A549 (cell line): ENCODE measurements at regions not wholly inside any gene's neighbourhood (a gene's known extent, or its start where the extent isn't known, plus 50 kb on each side); places are given as distances from the start of the nearest gene placed in this dataset.

Experiments
- ATAC-seq, 2 experiments: fragments of 200-7000 bp in 1 of 2; fragments of >200 bp in 1 of 2; cut with Nextera tagmentation in 1 of 2; cut with Tn5 transposase in 1 of 2; 3 replicates each; pipeline versions ENCODE4 v1.8.0 to v1.9.1; 2018 to 2020; ENCODE audit warnings: mild to moderate bottlenecking in 1 of 2, moderate library complexity in 1 of 2
- CTCF ChIA-PET: fragments of 300-600 bp; sonication (Branson Sonifier 250); formaldehyde crosslinking; extraction: SDS; loops from one replicate; lab custom pipeline; 2021; ENCODE audit warnings: antibody characterized with exemption, inconsistent platforms; lab: Yijun Ruan, JAX
- POLR2A ChIA-PET: fragments of 350-600 bp; formaldehyde crosslinking; extraction: SDS; loops from one replicate; lab custom pipeline; 2021; ENCODE audit warnings: antibody characterized with exemption, inconsistent platforms; lab: Yijun Ruan, JAX
- DNase-seq, 2 experiments: peaks; one replicate each; pipeline versions ENCODE4 v3.0.0 to v3.0.0-alpha.2; 2011 to 2016; ENCODE audit warnings: low read depth in 1 of 2, low spot score in 1 of 2
- FAIRE-seq: peaks from 2 replicates; lab custom pipeline; 2011; peaks lifted over from hg19 to GRCh38; lab: Jason Lieb, UNC
- H3K27ac ChIP-seq, 2 experiments: fragments of >200 bp; sonication (Bioruptor Twin); formaldehyde crosslinking; 3 replicates each; pipeline ENCODE4 v1.5.1; 2016 to 2017
- H3K4me1 ChIP-seq: fragments of >200 bp; sonication (Bioruptor Twin); formaldehyde crosslinking; 3 replicates; pipeline ENCODE4 v1.6.1; 2016
- H3K4me2 ChIP-seq: fragments of >200 bp; sonication (Bioruptor Twin); formaldehyde crosslinking; 3 replicates; pipeline ENCODE4 v1.6.1; 2016
- H3K4me3 ChIP-seq: fragments of >200 bp; sonication (Bioruptor Twin); formaldehyde crosslinking; 3 replicates; pipeline ENCODE4 v1.5.1; 2016
- H3K9me3 ChIP-seq: fragments of >200 bp; sonication (Bioruptor Twin); formaldehyde crosslinking; 3 replicates; pipeline ENCODE4 v1.6.1; 2016
- BHLHE40 ChIP-seq: IDR thresholded peaks from 2 replicates; pipeline ENCODE4 v1.6.1; 2012; ENCODE audit warnings: low read depth, low read length, inconsistent platforms
- CEBPB ChIP-seq, 2 experiments: fragments of >200 bp in 1 of 2; sonication (Bioruptor Twin) in 1 of 2; formaldehyde crosslinking in 1 of 2; IDR thresholded peaks; 2 replicates each; pipeline ENCODE4 v1.6.1; 2012 to 2016
- CHD4 ChIP-seq: fragments of 200-600 bp; sonication (generic); IDR thresholded peaks from 2 replicates; pipeline ENCODE4 v1.6.1; 2016; ENCODE audit warnings: antibody characterized with exemption, mild to moderate bottlenecking, borderline replicate concordance
- EP300 ChIP-seq, 2 experiments: fragments of >200 bp; sonication (Bioruptor Twin); formaldehyde crosslinking; IDR thresholded peaks; 2 replicates in 1 of 2; 3 replicates in 1 of 2; pipeline ENCODE4 v1.6.1; 2016 to 2017
- FOSB ChIP-seq: fragments of 250-450 bp; sonication (Bioruptor Pico); IDR thresholded peaks from 2 replicates; pipeline ENCODE4 v1.5.0; 2020; ENCODE audit warnings: mild to moderate bottlenecking, moderate library complexity
- FOSL2 ChIP-seq, 2 experiments: fragments of 450-650 bp in 1 of 2; fragments of >200 bp in 1 of 2; sonication (Bioruptor Twin) in 1 of 2; formaldehyde crosslinking; IDR thresholded peaks; 2 replicates each; pipeline versions ENCODE4 v1.5.0 to v1.6.1; 2016 to 2020; ENCODE audit warnings: mild to moderate bottlenecking in 1 of 2, moderate library complexity in 1 of 2
- FOXS1 ChIP-seq: fragments of 250-450 bp; sonication (Bioruptor Pico); IDR thresholded peaks from 2 replicates; pipeline ENCODE4 v1.5.0; 2020; ENCODE audit warnings: mild to moderate bottlenecking, moderate library complexity
- KDM1A ChIP-seq: fragments of 200-600 bp; sonication (generic); IDR thresholded peaks from 2 replicates; pipeline ENCODE4 v1.6.1; 2016; ENCODE audit warnings: low read depth, mild to moderate bottlenecking
- KDM5A ChIP-seq: fragments of 200-600 bp; sonication (generic); IDR thresholded peaks from 2 replicates; pipeline ENCODE4 v1.6.1; 2016; ENCODE audit warnings: antibody characterized with exemption, mild to moderate bottlenecking
- MAFK ChIP-seq: fragments of 450-650 bp; IDR thresholded peaks from 2 replicates; pipeline ENCODE4 v1.6.1; 2014; ENCODE audit not compliant: partially characterized antibody
- PHF8 ChIP-seq: fragments of 200-600 bp; sonication (generic); IDR thresholded peaks from 2 replicates; pipeline ENCODE4 v1.6.1; 2016; ENCODE audit warnings: low read depth, mild to moderate bottlenecking, antibody characterized with exemption, moderate library complexity, borderline replicate concordance
- POLR2A ChIP-seq: IDR thresholded peaks from 2 replicates; pipeline ENCODE4 v1.6.1; 2012; ENCODE audit warnings: mild to moderate bottlenecking, low read length
- RAD21 ChIP-seq, 2 experiments: fragments of >200 bp in 1 of 2; sonication (Bioruptor Twin) in 1 of 2; formaldehyde crosslinking in 1 of 2; IDR thresholded peaks in 1 of 2; conservative IDR thresholded peaks in 1 of 2; 2 replicates in 1 of 2; 3 replicates in 1 of 2; pipeline ENCODE4 v1.6.1; 2012 to 2018; ENCODE audit warnings: inconsistent platforms in 1 of 2
- RFX5 ChIP-seq: fragments of 450-650 bp; IDR thresholded peaks from 2 replicates; pipeline ENCODE4 v1.7.1; 2014; ENCODE audit warnings: antibody characterized with exemption, mild to moderate bottlenecking, moderate library complexity
- RNF2 ChIP-seq: fragments of 200-600 bp; sonication (generic); IDR thresholded peaks from 2 replicates; pipeline ENCODE4 v1.6.1; 2016; ENCODE audit warnings: low read depth, mild to moderate bottlenecking, antibody characterized with exemption, moderate library complexity, borderline replicate concordance
- TP53 ChIP-seq: fragments of 250-450 bp; sonication (Bioruptor Pico); IDR thresholded peaks from 2 replicates; pipeline ENCODE4 v1.5.0; 2021; ENCODE audit warnings: mild to moderate bottlenecking, moderate library complexity
- ZFP36 ChIP-seq: fragments of 450-650 bp; IDR thresholded peaks from 2 replicates; pipeline ENCODE4 v1.6.1; 2014; ENCODE audit warnings: borderline replicate concordance; ENCODE audit not compliant: partially characterized antibody
- ZNF302 ChIP-seq: fragments of 250-450 bp; sonication (Bioruptor Pico); IDR thresholded peaks from 2 replicates; pipeline ENCODE4 v1.9.0; 2021; ENCODE audit warnings: inconsistent platforms, mild to moderate bottlenecking, moderate library complexity
- ZSCAN20 ChIP-seq: fragments of 250-450 bp; sonication (Bioruptor Pico); IDR thresholded peaks from 2 replicates; pipeline ENCODE4 v1.8.0; 2022; ENCODE audit warnings: mild to moderate bottlenecking, moderate library complexity
- WGBS: methylation state at CpG from one replicate; pipeline ENCODE4 v1.1.6; 2017; ENCODE audit errors: missing lambda C conversion rate; 5-methylcytosine and 5-hydroxymethylcytosine counted together
- TF ChIP-seq, protein P1 (sequence below): fragments of >200 bp; sonication (Bioruptor Twin); formaldehyde crosslinking; IDR thresholded peaks from 3 replicates; pipeline ENCODE4 v1.5.1; 2016
- TF ChIP-seq, protein P2 (sequence below): IDR thresholded peaks from 2 replicates; pipeline ENCODE4 v1.6.1; 2012
- TF ChIP-seq, protein P3 (sequence below): fragments of 250-450 bp; sonication (Bioruptor Pico); IDR thresholded peaks from 2 replicates; pipeline ENCODE4 v1.5.0; 2020; ENCODE audit warnings: low read depth, mild to moderate bottlenecking, moderate library complexity
- TF ChIP-seq, protein P4 (sequence below): fragments of 250-450 bp; sonication (Bioruptor Pico); IDR thresholded peaks from 2 replicates; pipeline ENCODE4 v1.5.0; 2021; ENCODE audit warnings: mild to moderate bottlenecking, moderate library complexity, borderline replicate concordance
- TF ChIP-seq, protein P5 (sequence below): fragments of 450-650 bp; IDR thresholded peaks from 2 replicates; pipeline ENCODE4 v1.6.1; 2014; ENCODE audit warnings: antibody characterized with exemption
- TF ChIP-seq, protein P6 (sequence below): fragments of >200 bp; sonication (Bioruptor Twin); formaldehyde crosslinking; IDR thresholded peaks from 2 replicates; pipeline ENCODE4 v1.6.1; 2016
- TF ChIP-seq, protein P7 (sequence below): IDR thresholded peaks from 2 replicates; pipeline ENCODE4 v1.6.1; 2012
- TF ChIP-seq, protein P8 (sequence below): fragments of 150-350 bp; IDR thresholded peaks from 2 replicates; pipeline ENCODE4 v1.6.1; 2014; ENCODE audit warnings: low read depth, mild to moderate bottlenecking, low read length

DNA sequence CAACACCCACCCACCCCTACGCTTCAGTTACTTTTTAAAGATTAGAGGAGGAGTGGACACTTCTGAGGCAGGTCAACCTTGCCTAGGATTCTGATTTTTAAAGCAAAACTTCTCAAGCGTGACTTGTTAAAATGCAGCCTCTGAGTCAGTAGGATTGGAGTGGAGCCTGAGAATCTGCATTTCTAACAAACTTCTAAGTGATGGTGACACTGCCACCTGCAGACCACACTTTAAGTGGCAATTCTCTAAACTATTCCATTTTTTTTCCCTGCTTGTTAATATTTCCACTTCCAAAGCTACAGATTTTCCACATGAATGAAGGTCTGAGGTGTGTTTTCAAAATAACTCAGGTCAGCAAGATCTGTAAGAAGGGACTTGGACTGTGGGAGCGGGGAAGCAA lies 171.1 kb upstream of the CCDC150 start:
- no peak for TF ChIP-seq RFX5
- no peak for TF ChIP-seq ZSCAN20 (CRISPR knock-in tag)
- TF ChIP-seq, protein P1, sequence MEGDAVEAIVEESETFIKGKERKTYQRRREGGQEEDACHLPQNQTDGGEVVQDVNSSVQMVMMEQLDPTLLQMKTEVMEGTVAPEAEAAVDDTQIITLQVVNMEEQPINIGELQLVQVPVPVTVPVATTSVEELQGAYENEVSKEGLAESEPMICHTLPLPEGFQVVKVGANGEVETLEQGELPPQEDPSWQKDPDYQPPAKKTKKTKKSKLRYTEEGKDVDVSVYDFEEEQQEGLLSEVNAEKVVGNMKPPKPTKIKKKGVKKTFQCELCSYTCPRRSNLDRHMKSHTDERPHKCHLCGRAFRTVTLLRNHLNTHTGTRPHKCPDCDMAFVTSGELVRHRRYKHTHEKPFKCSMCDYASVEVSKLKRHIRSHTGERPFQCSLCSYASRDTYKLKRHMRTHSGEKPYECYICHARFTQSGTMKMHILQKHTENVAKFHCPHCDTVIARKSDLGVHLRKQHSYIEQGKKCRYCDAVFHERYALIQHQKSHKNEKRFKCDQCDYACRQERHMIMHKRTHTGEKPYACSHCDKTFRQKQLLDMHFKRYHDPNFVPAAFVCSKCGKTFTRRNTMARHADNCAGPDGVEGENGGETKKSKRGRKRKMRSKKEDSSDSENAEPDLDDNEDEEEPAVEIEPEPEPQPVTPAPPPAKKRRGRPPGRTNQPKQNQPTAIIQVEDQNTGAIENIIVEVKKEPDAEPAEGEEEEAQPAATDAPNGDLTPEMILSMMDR, result no peak
- TF ChIP-seq CHD4, result no peak
- TF ChIP-seq ZNF302 (CRISPR knock-in tag), result no peak
- H3K4me2 ChIP-seq, result no peak overlapping the region
- ATAC-seq (no peak), DNase-seq (no peak), FAIRE-seq (no peak)
- no peaks in the 10 kb centered on the region for H3K4me1 ChIP-seq
- no peak overlapping the region for H3K4me3 ChIP-seq
- H3K9me3 ChIP-seq, result peaks cover 2% of the 10 kb centered on the region; the same call in 1 of the 3 replicates
- ChIA-PET POLR2A (no interaction called here), CTCF (interaction anchor here (5.1 kb wide), 1 partner anchor 15 kb away, joined by 28 read pairs; no protein-coding TSS in a partner anchor)
- WGBS, result 90% methylated on average over 3 of the region's 3 CpGs
- no peak overlapping the region for H3K27ac ChIP-seq

DNA sequence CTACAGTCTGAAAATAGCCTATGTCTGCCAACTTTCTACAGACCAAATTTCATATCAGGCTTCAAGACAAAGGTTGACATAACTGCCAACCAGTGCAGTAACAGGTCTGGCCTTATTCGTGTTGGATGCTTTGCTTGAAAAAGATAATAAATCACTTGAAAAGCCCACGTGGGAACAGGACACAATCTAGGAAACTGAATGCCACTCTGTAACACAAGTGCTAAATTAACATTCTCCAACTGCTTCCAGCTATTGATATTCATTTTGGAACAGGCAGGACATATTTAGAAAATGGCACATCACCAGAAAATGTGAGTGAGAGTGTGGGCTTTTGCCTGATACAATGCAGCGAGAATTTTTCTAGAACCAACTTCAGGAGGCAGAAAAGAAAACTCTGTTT lies 165.9 kb upstream of the CCDC150 start:
- H3K27ac ChIP-seq, result no peak overlapping the region
- H3K4me2 ChIP-seq, result no peak overlapping the region
- FAIRE-seq, result no peak
- no peak for DNase-seq
- CTCF ChIA-PET, result interaction anchor here (1.4 kb wide), 1 partner anchor 20 kb away, joined by 3 read pairs; no protein-coding TSS in a partner anchor
- 58% methylated on average over 3 of the region's 3 CpGs for WGBS
- H3K9me3 ChIP-seq, result no peaks in the 10 kb centered on the region
- no peak overlapping the region for H3K4me3 ChIP-seq
- H3K4me1 ChIP-seq, result no peaks in the 10 kb centered on the region
- TF ChIP-seq FOSB (CRISPR knock-in tag), result no peak
- TF ChIP-seq RNF2, result no peak
- no peak for TF ChIP-seq BHLHE40
- no peak for TF ChIP-seq EP300 (IDR thresholded peaks at IDR 0.05)
- TF ChIP-seq, protein P2, sequence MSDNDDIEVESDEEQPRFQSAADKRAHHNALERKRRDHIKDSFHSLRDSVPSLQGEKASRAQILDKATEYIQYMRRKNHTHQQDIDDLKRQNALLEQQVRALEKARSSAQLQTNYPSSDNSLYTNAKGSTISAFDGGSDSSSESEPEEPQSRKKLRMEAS, result no peak
- TF ChIP-seq, protein P3, sequence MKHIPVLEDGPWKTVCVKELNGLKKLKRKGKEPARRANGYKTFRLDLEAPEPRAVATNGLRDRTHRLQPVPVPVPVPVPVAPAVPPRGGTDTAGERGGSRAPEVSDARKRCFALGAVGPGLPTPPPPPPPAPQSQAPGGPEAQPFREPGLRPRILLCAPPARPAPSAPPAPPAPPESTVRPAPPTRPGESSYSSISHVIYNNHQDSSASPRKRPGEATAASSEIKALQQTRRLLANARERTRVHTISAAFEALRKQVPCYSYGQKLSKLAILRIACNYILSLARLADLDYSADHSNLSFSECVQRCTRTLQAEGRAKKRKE (CRISPR knock-in tag), result no peak
- TF ChIP-seq KDM5A, result no peak
- no peak for TF ChIP-seq KDM1A
- TF ChIP-seq, protein P4, sequence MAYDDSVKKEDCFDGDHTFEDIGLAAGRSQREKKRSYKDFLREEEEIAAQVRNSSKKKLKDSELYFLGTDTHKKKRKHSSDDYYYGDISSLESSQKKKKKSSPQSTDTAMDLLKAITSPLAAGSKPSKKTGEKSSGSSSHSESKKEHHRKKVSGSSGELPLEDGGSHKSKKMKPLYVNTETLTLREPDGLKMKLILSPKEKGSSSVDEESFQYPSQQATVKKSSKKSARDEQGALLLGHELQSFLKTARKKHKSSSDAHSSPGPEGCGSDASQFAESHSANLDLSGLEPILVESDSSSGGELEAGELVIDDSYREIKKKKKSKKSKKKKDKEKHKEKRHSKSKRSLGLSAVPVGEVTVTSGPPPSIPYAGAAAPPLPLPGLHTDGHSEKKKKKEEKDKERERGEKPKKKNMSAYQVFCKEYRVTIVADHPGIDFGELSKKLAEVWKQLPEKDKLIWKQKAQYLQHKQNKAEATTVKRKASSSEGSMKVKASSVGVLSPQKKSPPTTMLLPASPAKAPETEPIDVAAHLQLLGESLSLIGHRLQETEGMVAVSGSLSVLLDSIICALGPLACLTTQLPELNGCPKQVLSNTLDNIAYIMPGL (CRISPR knock-in tag), result no peak
- TF ChIP-seq PHF8, result no peak
- no peak for TF ChIP-seq TP53 (CRISPR knock-in tag)
- TF ChIP-seq RAD21 (conservative IDR thresholded peaks at IDR 0.05 in 1 of 2, IDR thresholded peaks at IDR 0.05 in 1 of 2), result no peak
- POLR2A ChIA-PET, result no interaction called here
- ATAC-seq, result no peak

DNA sequence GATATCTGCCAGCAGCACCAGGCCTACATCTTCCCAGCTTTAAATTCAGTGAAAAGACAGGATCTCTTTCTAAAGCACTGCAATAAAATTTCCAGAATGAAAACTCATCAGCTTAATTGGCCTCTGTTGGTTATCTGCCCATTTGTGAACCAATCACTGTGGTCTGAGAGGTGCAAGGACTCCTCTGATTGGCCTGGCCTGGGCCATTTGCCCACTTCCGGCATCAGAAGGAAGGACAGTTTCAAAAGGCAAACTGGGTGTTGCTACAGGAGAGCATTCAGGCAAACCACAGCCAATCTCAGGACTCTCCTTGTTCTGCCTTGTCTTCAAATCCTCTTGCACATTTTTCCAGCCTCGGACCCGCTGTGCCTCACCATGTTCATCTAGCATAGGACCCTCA lies 163.9 kb upstream of the CCDC150 start:
- CTCF ChIA-PET, result no interaction called here
- H3K4me1 ChIP-seq, result no peaks in the 10 kb centered on the region
- no peak overlapping the region for H3K4me3 ChIP-seq
- H3K27ac ChIP-seq, result no peak overlapping the region
- H3K9me3 ChIP-seq, result no peaks in the 10 kb centered on the region
- POLR2A ChIA-PET, result no interaction called here
- 94% methylated on average over 3 of the region's 3 CpGs for WGBS
- DNase-seq (no peak), ATAC-seq (no peak), FAIRE-seq (no peak)
- H3K4me2 ChIP-seq, result no peak overlapping the region
- TF ChIP-seq KDM1A (no peak), FOSL2 (IDR thresholded peaks at IDR 0.05) (no peak), FOSL2 (CRISPR knock-in tag; IDR thresholded peaks at IDR 0.05) (no peak), KDM5A (no peak), BHLHE40 (no peak), ZFP36 (no peak), CEBPB (IDR thresholded peaks at IDR 0.05) (no peak), POLR2A (no peak), FOXS1 (CRISPR knock-in tag) (no peak), MAFK (no peak)
- TF ChIP-seq, protein P5, sequence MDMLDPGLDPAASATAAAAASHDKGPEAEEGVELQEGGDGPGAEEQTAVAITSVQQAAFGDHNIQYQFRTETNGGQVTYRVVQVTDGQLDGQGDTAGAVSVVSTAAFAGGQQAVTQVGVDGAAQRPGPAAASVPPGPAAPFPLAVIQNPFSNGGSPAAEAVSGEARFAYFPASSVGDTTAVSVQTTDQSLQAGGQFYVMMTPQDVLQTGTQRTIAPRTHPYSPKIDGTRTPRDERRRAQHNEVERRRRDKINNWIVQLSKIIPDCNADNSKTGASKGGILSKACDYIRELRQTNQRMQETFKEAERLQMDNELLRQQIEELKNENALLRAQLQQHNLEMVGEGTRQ, result no peak
- TF ChIP-seq, protein P6, sequence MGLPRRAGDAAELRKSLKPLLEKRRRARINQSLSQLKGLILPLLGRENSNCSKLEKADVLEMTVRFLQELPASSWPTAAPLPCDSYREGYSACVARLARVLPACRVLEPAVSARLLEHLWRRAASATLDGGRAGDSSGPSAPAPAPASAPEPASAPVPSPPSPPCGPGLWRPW, result no peak
- TF ChIP-seq, protein P7, sequence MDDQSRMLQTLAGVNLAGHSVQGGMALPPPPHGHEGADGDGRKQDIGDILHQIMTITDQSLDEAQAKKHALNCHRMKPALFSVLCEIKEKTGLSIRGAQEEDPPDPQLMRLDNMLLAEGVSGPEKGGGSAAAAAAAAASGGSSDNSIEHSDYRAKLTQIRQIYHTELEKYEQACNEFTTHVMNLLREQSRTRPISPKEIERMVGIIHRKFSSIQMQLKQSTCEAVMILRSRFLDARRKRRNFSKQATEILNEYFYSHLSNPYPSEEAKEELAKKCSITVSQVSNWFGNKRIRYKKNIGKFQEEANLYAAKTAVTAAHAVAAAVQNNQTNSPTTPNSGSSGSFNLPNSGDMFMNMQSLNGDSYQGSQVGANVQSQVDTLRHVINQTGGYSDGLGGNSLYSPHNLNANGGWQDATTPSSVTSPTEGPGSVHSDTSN, result no peak
- TF ChIP-seq, protein P8, sequence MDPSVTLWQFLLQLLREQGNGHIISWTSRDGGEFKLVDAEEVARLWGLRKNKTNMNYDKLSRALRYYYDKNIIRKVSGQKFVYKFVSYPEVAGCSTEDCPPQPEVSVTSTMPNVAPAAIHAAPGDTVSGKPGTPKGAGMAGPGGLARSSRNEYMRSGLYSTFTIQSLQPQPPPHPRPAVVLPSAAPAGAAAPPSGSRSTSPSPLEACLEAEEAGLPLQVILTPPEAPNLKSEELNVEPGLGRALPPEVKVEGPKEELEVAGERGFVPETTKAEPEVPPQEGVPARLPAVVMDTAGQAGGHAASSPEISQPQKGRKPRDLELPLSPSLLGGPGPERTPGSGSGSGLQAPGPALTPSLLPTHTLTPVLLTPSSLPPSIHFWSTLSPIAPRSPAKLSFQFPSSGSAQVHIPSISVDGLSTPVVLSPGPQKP, result no peak
